BLaER1 treated with 17β-estradiol and CSF1 and Interleukin-3, amounts not matched to agents 10 nM and 100 nM (cell line): ENCODE measurements at regions not wholly inside any gene's neighbourhood (a gene's known extent, or its start where the extent isn't known, plus 50 kb on each side); places are given as distances from the start of the nearest gene placed in this dataset.
A peak's percentile ranks its signal among the peaks of the same experiment; 100 is the strongest.

Experiments used
- H3K27ac ChIP-seq, 11 experiments: shearing (Covaris generic); formaldehyde crosslinking; 2 replicates each; pipeline ENCODE4 v1.8.1; 2022
- H3K27me3 ChIP-seq, 11 experiments: shearing (Covaris generic); formaldehyde crosslinking; 2 replicates each; pipeline ENCODE4 v1.8.1; 2022
- H3K36me3 ChIP-seq, 11 experiments: shearing (Covaris generic); formaldehyde crosslinking; 2 replicates each; pipeline ENCODE4 v1.8.1; 2022
- H3K4me1 ChIP-seq, 10 experiments: shearing (Covaris generic); formaldehyde crosslinking; 2 replicates each; pipeline ENCODE4 v1.8.1; 2022
- H3K4me2 ChIP-seq, 11 experiments: shearing (Covaris generic); formaldehyde crosslinking; 2 replicates each; pipeline ENCODE4 v1.8.1; 2022
- H3K4me3 ChIP-seq, 10 experiments: shearing (Covaris generic); formaldehyde crosslinking; 2 replicates each; pipeline ENCODE4 v1.8.1; 2022
- H3K9ac ChIP-seq, 11 experiments: shearing (Covaris generic); formaldehyde crosslinking; 2 replicates each; pipeline ENCODE4 v1.8.1; 2022
- H3K9me3 ChIP-seq, 11 experiments: shearing (Covaris generic); formaldehyde crosslinking; replicated peaks in 1 of 11; 2 replicates each; pipeline ENCODE4 v1.8.1; 2022
- H4K20me1 ChIP-seq, 11 experiments: shearing (Covaris generic); formaldehyde crosslinking; 2 replicates each; pipeline ENCODE4 v1.8.1; 2022
- Cebpa-rat ChIP-seq, 11 experiments: shearing (Covaris generic); IDR thresholded peaks; 2 replicates each; pipeline ENCODE4 v1.8.1; 2022

GRCh38 chr18:8957731-8958130 is 144.8 kb upstream of the NDUFV2 start:
- Histone ChIP-seq H3K9me3 (peaks cover 5 to 64% (median 48%) of the 10 kb centered on the region in 11 experiments; a peak in 20 of 22 replicates), H3K4me1 (peaks cover 0 to 32% (median 3%) of the 10 kb centered on the region in 10 experiments; a peak in 10 of 20 replicates), H3K9ac (no peak overlapping the region), H3K4me3 (no peak overlapping the region), H3K36me3 (peaks cover 0 to 7% (median 0%) of the 10 kb centered on the region in 11 experiments; a peak in 1 of 22 replicates), H4K20me1 (no peaks in the 10 kb centered on the region), H3K4me2 (no peak overlapping the region), H3K27ac (no peak overlapping the region), H3K27me3 (no peaks in the 10 kb centered on the region)
- TF ChIP-seq Cebpa-rat (IDR thresholded peaks at IDR 0.05) = no peak

- Histone ChIP-seq H3K4me1 (peaks cover 0 to 30% (median 3%) of the 10 kb centered on the region in 10 experiments; a peak in 10 of 20 replicates), H3K4me2 (no peak overlapping the region), H3K27ac (no peak overlapping the region), H3K4me3 (no peak overlapping the region), H3K9me3 (peaks cover 0 to 55% (median 40%) of the 10 kb centered on the region in 11 experiments; a peak in 19 of 22 replicates), H4K20me1 (no peaks in the 10 kb centered on the region), H3K27me3 (no peaks in the 10 kb centered on the region), H3K9ac (no peak overlapping the region), H3K36me3 (0 out of 22 replicates have a peak, but pooled peaks cover 0 to under 1% (median 0%) of the 10 kb centered on the region in 11 experiments)
- no peak for TF ChIP-seq Cebpa-rat (IDR thresholded peaks at IDR 0.05)
Measured at GRCh38 chr18:8958660-8959059, 143.8 kb upstream of the NDUFV2 start.

GRCh38 chr18:8959551-8960135 is 142.9 kb upstream of the NDUFV2 start:
- TF ChIP-seq Cebpa-rat (IDR thresholded peaks at IDR 0.05) = no peak
- no peaks in the 10 kb centered on the region for H3K27me3 ChIP-seq
- no peak overlapping the region for H3K4me3 ChIP-seq
- H3K9ac ChIP-seq = no peak overlapping the region
- H3K27ac ChIP-seq = no peak overlapping the region
- H3K9me3 ChIP-seq = peaks cover 0 to 46% (median 34%) of the 10 kb centered on the region in 11 experiments; a peak in 18 of 22 replicates
- peak overlapping the region in 2 of 11 experiments; percentile 9 to 24; a peak in 3 of 22 replicates for H3K4me2 ChIP-seq
- no peaks in the 10 kb centered on the region for H3K36me3 ChIP-seq
- peaks cover 0 to 26% (median 3%) of the 10 kb centered on the region in 10 experiments; a peak in 10 of 20 replicates for H3K4me1 ChIP-seq
- H4K20me1 ChIP-seq = no peaks in the 10 kb centered on the region

GRCh38 chr18:8960740-8961657 is 141.5 kb upstream of the NDUFV2 start:
- H3K36me3 ChIP-seq = no peaks in the 10 kb centered on the region
- no peaks in the 10 kb centered on the region for H3K27me3 ChIP-seq
- no peak overlapping the region for H3K9ac ChIP-seq
- no peaks in the 10 kb centered on the region for H4K20me1 ChIP-seq
- no peak for TF ChIP-seq Cebpa-rat (IDR thresholded peaks at IDR 0.05)
- H3K4me1 ChIP-seq = peaks cover 0 to 24% (median 3%) of the 10 kb centered on the region in 10 experiments; a peak in 10 of 20 replicates
- peaks cover 0 to 32% (median 20%) of the 10 kb centered on the region in 11 experiments; a peak in 17 of 22 replicates for H3K9me3 ChIP-seq
- H3K4me2 ChIP-seq = no peak overlapping the region
- no peak overlapping the region for H3K27ac ChIP-seq
- no peak overlapping the region for H3K4me3 ChIP-seq

DNA sequence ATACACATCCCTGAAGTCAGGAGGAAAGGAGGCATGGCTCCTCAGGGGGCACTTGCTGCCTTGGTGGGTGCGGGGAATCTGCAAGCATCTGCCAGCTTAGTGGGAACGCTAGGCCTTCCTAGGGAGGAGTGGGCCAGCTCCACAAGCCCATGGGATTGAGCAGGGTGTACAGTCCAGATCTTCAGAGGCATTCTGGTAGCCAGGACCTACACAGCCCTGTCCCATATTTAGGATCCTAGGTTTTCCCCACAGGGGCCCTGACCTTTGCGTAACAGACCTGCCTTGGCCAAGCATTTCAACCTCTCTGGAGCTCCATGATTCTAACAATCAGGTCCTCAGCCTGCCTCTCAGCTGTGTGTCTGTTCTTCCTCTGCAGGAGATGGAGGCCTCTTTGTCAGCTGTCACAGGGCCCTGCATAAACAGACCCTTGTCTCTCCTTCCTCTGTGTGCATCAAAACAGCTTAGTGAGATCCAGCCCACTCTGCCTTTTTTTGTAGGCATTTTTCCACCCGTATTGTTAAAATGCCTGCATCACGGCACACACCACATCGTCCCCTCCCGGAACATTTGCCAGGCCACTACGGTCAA is 140.2 kb upstream of the NDUFV2 start:
- TF ChIP-seq Cebpa-rat (IDR thresholded peaks at IDR 0.05) = no peak
- peaks cover 0 to 13% (median 0%) of the 10 kb centered on the region in 10 experiments; a peak in 7 of 20 replicates for H3K4me1 ChIP-seq
- H4K20me1 ChIP-seq = no peaks in the 10 kb centered on the region

GRCh38 chr18:8962855-8963635 is 139.5 kb upstream of the NDUFV2 start:
- Histone ChIP-seq H3K27me3 (no peaks in the 10 kb centered on the region), H3K4me3 (no peak overlapping the region), H3K4me2 (peak overlapping the region in 1 of 11 experiments; percentile 24; a peak in 2 of 22 replicates), H3K9me3 (peaks cover 0 to 12% (median 1%) of the 10 kb centered on the region in 11 experiments; a peak in 8 of 22 replicates), H3K9ac (no peak overlapping the region), H3K4me1 (peaks cover 0 to 13% (median 0%) of the 10 kb centered on the region in 10 experiments; a peak in 7 of 20 replicates), H4K20me1 (no peaks in the 10 kb centered on the region), H3K36me3 (no peaks in the 10 kb centered on the region), H3K27ac (no peak overlapping the region)
- no peak for TF ChIP-seq Cebpa-rat (IDR thresholded peaks at IDR 0.05)

More for the DNA sequence above, 140.2 kb upstream of the NDUFV2 start:
- Histone ChIP-seq H3K9me3 (peaks cover 0 to 19% (median 9%) of the 10 kb centered on the region in 11 experiments; a peak in 12 of 22 replicates), H3K27me3 (no peaks in the 10 kb centered on the region), H3K4me2 (no peak overlapping the region), H3K9ac (no peak overlapping the region), H3K27ac (no peak overlapping the region), H3K4me3 (no peak overlapping the region), H3K36me3 (no peaks in the 10 kb centered on the region)

- Histone ChIP-seq H3K4me1 (peaks cover 0 to 13% (median 0%) of the 10 kb centered on the region in 10 experiments; a peak in 7 of 20 replicates), H3K27me3 (no peaks in the 10 kb centered on the region), H3K36me3 (no peaks in the 10 kb centered on the region), H3K27ac (no peak overlapping the region), H3K4me3 (no peak overlapping the region), H3K4me2 (no peak overlapping the region), H3K9ac (no peak overlapping the region), H3K9me3 (peaks cover 0 to 5% (median 0%) of the 10 kb centered on the region in 11 experiments; a peak in 6 of 22 replicates), H4K20me1 (no peaks in the 10 kb centered on the region)
- TF ChIP-seq Cebpa-rat (IDR thresholded peaks at IDR 0.05) = no peak
Measured at GRCh38 chr18:8963876-8964275, 138.6 kb upstream of the NDUFV2 start.

DNA sequence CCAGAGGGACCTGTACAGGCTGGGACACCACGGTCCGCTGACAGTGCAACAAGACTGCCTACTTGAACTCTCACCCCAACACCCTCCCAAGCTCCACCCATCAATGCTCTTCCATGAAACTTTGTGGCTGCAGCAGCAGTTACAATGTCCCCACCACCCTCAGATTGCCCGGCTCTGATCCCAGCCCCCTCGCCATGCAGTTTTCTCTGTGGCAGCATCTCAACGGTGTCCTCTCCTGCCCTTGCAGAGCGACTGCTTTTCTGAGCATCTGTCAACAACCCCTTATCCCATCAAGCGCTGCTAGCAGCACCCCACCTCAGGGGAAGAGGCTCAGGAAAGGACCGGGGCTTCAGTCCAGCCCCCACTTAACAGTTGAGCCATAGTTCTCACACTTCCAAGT is 137.1 kb upstream of the NDUFV2 start:
- Histone ChIP-seq H3K4me1 (peaks cover 0 to 13% (median 5%) of the 10 kb centered on the region in 10 experiments; a peak in 14 of 20 replicates), H3K4me2 (no peak overlapping the region), H3K9me3 (peaks cover 0 to 10% (median 0%) of the 10 kb centered on the region in 11 experiments; a peak in 6 of 22 replicates), H4K20me1 (no peaks in the 10 kb centered on the region), H3K9ac (no peak overlapping the region), H3K27me3 (no peaks in the 10 kb centered on the region), H3K27ac (no peak overlapping the region), H3K36me3 (no peaks in the 10 kb centered on the region), H3K4me3 (no peak overlapping the region)
- TF ChIP-seq Cebpa-rat (IDR thresholded peaks at IDR 0.05) = no peak
